ENCODE measurements at regions not wholly inside any gene's neighbourhood (a gene's known extent, or its start where the extent isn't known, plus 50 kb on each side); places are given as distances from the start of the nearest gene placed in this dataset.
"Not testable (repeated sequence)": the region's sequence is repeated elsewhere in the genome, so short reads cannot be mapped to it uniquely, and the experiment has no call there.

GRCh38 chr4:26197018-26197779, 123.6 kb upstream of the RBPJ start:
- H4K8ac ChIP-seq (ENCODE audit: low read depth, low read length) = no peak overlapping the region
- no peak overlapping the region for H3K27ac ChIP-seq (ENCODE audit: low read depth, low read length)
- H2AK5ac ChIP-seq (ENCODE audit: low read length) = no peak overlapping the region
- no peak overlapping the region for H3K4me3 ChIP-seq (ENCODE audit: low read depth, low read length)
- H2AFZ ChIP-seq (ENCODE audit: insufficient read depth, low read length, poor library complexity) = no peak overlapping the region
- no peak overlapping the region for H3K23ac ChIP-seq (ENCODE audit: low read length)
- WGBS (ENCODE audit: extremely low coverage, insufficient coverage, insufficient read length) = no CpG with 5 or more reads among the region's 9 CpGs
- H3K4me2 ChIP-seq (ENCODE audit: low read length) = no peak overlapping the region
- no peak overlapping the region for H4K91ac ChIP-seq (ENCODE audit: low read depth, low read length)
- no peak overlapping the region for H3K4ac ChIP-seq (ENCODE audit: low read depth, low read length)
- H2BK120ac ChIP-seq (ENCODE audit: insufficient read depth, low read length, poor library complexity) = no peak overlapping the region
- no peak overlapping the region for H3K14ac ChIP-seq (ENCODE audit: low read length)
- no peaks in the 10 kb centered on the region for H3K9me3 ChIP-seq (ENCODE audit: insufficient read depth, low read depth, low read length)
- no peaks in the 10 kb centered on the region for H3K79me1 ChIP-seq (ENCODE audit: low read length)
- H3K79me2 ChIP-seq (ENCODE audit: control insufficient read depth, insufficient read depth, low read length, poor library complexity) = no peaks in the 10 kb centered on the region
- no peaks in the 10 kb centered on the region for H3K27me3 ChIP-seq (ENCODE audit: insufficient read depth, low read length)
- no peak for DNase-seq
- no peak overlapping the region for H2BK5ac ChIP-seq (ENCODE audit: low read depth, low read length, poor library complexity)
- no peaks in the 10 kb centered on the region for H3K36me3 ChIP-seq (ENCODE audit: control insufficient read depth in 1 of 2, insufficient read depth in 2 of 2, low read length in 2 of 2)
- H3K9ac ChIP-seq (ENCODE audit: low read length) = no peak overlapping the region
- H4K12ac ChIP-seq (ENCODE audit: low read depth, low read length) = no peak overlapping the region
- no peak overlapping the region for H2BK12ac ChIP-seq (ENCODE audit: low read length)
- peaks cover 0 to 2% of the 10 kb centered on the region in 2 experiments for H3K4me1 ChIP-seq (ENCODE audit: control insufficient read depth in 1 of 2, insufficient read depth in 2 of 2, low read length in 2 of 2)
- H3K18ac ChIP-seq (ENCODE audit: low read length) = no peak overlapping the region

- not testable (repeated sequence) for H3K4me2 ChIP-seq (ENCODE audit: low read length); H3K79me2 ChIP-seq (ENCODE audit: control insufficient read depth, insufficient read depth, low read length, poor library complexity); H3K9me3 ChIP-seq (ENCODE audit: insufficient read depth, low read depth, low read length); H2BK5ac ChIP-seq (ENCODE audit: low read depth, low read length, poor library complexity); H3K4me1 ChIP-seq (ENCODE audit: control insufficient read depth in 1 of 2, insufficient read depth in 2 of 2, low read length in 2 of 2); H3K18ac ChIP-seq (ENCODE audit: low read length); H3K9ac ChIP-seq (ENCODE audit: low read length); DNase-seq; H2BK12ac ChIP-seq (ENCODE audit: low read length); H2AFZ ChIP-seq (ENCODE audit: insufficient read depth, low read length, poor library complexity); H3K4ac ChIP-seq (ENCODE audit: low read depth, low read length); H4K12ac ChIP-seq (ENCODE audit: low read depth, low read length); H3K14ac ChIP-seq (ENCODE audit: low read length); H4K8ac ChIP-seq (ENCODE audit: low read depth, low read length); H4K91ac ChIP-seq (ENCODE audit: low read depth, low read length); H3K27me3 ChIP-seq (ENCODE audit: insufficient read depth, low read length); H2BK120ac ChIP-seq (ENCODE audit: insufficient read depth, low read length, poor library complexity); H3K23ac ChIP-seq (ENCODE audit: low read length); H2AK5ac ChIP-seq (ENCODE audit: low read length); H3K27ac ChIP-seq (ENCODE audit: low read depth, low read length); H3K4me3 ChIP-seq (ENCODE audit: low read depth, low read length); H3K36me3 ChIP-seq (ENCODE audit: control insufficient read depth in 1 of 2, insufficient read depth in 2 of 2, low read length in 2 of 2); H3K79me1 ChIP-seq (ENCODE audit: low read length)
- 100% methylated on average over 1 of the region's 8 CpGs for WGBS (ENCODE audit: extremely low coverage, insufficient coverage, insufficient read length)
Measured at GRCh38 chr4:26198931-26199330, 121.9 kb upstream of the RBPJ start.

- no peaks in the 10 kb centered on the region for H3K27me3 ChIP-seq (ENCODE audit: insufficient read depth, low read length)
- no peak overlapping the region for H3K18ac ChIP-seq (ENCODE audit: low read length)
- H3K4me2 ChIP-seq (ENCODE audit: low read length) = no peak overlapping the region
- H3K4me1 ChIP-seq (ENCODE audit: control insufficient read depth in 1 of 2, insufficient read depth in 2 of 2, low read length in 2 of 2) = peaks cover 0 to 2% of the 10 kb centered on the region in 2 experiments
- no peaks in the 10 kb centered on the region for H3K79me2 ChIP-seq (ENCODE audit: control insufficient read depth, insufficient read depth, low read length, poor library complexity)
- no peak overlapping the region for H3K9ac ChIP-seq (ENCODE audit: low read length)
- no peak overlapping the region for H2BK5ac ChIP-seq (ENCODE audit: low read depth, low read length, poor library complexity)
- H3K79me1 ChIP-seq (ENCODE audit: low read length) = no peaks in the 10 kb centered on the region
- no peak overlapping the region for H3K27ac ChIP-seq (ENCODE audit: low read depth, low read length)
- no peak overlapping the region for H3K4me3 ChIP-seq (ENCODE audit: low read depth, low read length)
- H3K14ac ChIP-seq (ENCODE audit: low read length) = no peak overlapping the region
- H2AFZ ChIP-seq (ENCODE audit: insufficient read depth, low read length, poor library complexity) = no peak overlapping the region
- no peak overlapping the region for H3K4ac ChIP-seq (ENCODE audit: low read depth, low read length)
- no peak overlapping the region for H4K8ac ChIP-seq (ENCODE audit: low read depth, low read length)
- peaks cover 1% of the 10 kb centered on the region for H3K9me3 ChIP-seq (ENCODE audit: insufficient read depth, low read depth, low read length)
- H4K12ac ChIP-seq (ENCODE audit: low read depth, low read length) = no peak overlapping the region
- H2BK12ac ChIP-seq (ENCODE audit: low read length) = no peak overlapping the region
- H3K23ac ChIP-seq (ENCODE audit: low read length) = no peak overlapping the region
- no CpG with 5 or more reads among the region's 5 CpGs for WGBS (ENCODE audit: extremely low coverage, insufficient coverage, insufficient read length)
- H4K91ac ChIP-seq (ENCODE audit: low read depth, low read length) = no peak overlapping the region
- no peak overlapping the region for H2AK5ac ChIP-seq (ENCODE audit: low read length)
- no peak overlapping the region for H2BK120ac ChIP-seq (ENCODE audit: insufficient read depth, low read length, poor library complexity)
- DNase-seq = no peak
- no peaks in the 10 kb centered on the region for H3K36me3 ChIP-seq (ENCODE audit: control insufficient read depth in 1 of 2, insufficient read depth in 2 of 2, low read length in 2 of 2)
Measured at GRCh38 chr4:26199596-26199995, 121.2 kb upstream of the RBPJ start.

- WGBS (ENCODE audit: extremely low coverage, insufficient coverage, insufficient read length) = no CpG with 5 or more reads among the region's 2 CpGs
Measured at GRCh38 chr4:26201120-26201519, 119.7 kb upstream of the RBPJ start.

More at GRCh38 chr4:26201120-26201519, 119.7 kb upstream of the RBPJ start:
- H3K4ac ChIP-seq (ENCODE audit: low read depth, low read length) = no peak overlapping the region
- H3K4me1 ChIP-seq (ENCODE audit: control insufficient read depth in 1 of 2, insufficient read depth in 2 of 2, low read length in 2 of 2) = peaks cover 2 to 4% of the 10 kb centered on the region in 2 experiments
- no peak overlapping the region for H2BK12ac ChIP-seq (ENCODE audit: low read length)
- no peak overlapping the region for H3K27ac ChIP-seq (ENCODE audit: low read depth, low read length)
- H3K36me3 ChIP-seq (ENCODE audit: control insufficient read depth in 1 of 2, insufficient read depth in 2 of 2, low read length in 2 of 2) = no peaks in the 10 kb centered on the region
- no peak overlapping the region for H3K14ac ChIP-seq (ENCODE audit: low read length)
- no peaks in the 10 kb centered on the region for H3K27me3 ChIP-seq (ENCODE audit: insufficient read depth, low read length)
- no peak overlapping the region for H2BK120ac ChIP-seq (ENCODE audit: insufficient read depth, low read length, poor library complexity)
- no peak overlapping the region for H2AFZ ChIP-seq (ENCODE audit: insufficient read depth, low read length, poor library complexity)
- no peak overlapping the region for H2BK5ac ChIP-seq (ENCODE audit: low read depth, low read length, poor library complexity)
- DNase-seq = no peak
- no peaks in the 10 kb centered on the region for H3K79me1 ChIP-seq (ENCODE audit: low read length)
- no peak overlapping the region for H3K18ac ChIP-seq (ENCODE audit: low read length)
- H3K9ac ChIP-seq (ENCODE audit: low read length) = no peak overlapping the region
- no peak overlapping the region for H3K4me3 ChIP-seq (ENCODE audit: low read depth, low read length)
- no peak overlapping the region for H4K91ac ChIP-seq (ENCODE audit: low read depth, low read length)
- H3K23ac ChIP-seq (ENCODE audit: low read length) = no peak overlapping the region
- no peak overlapping the region for H3K4me2 ChIP-seq (ENCODE audit: low read length)
- no peaks in the 10 kb centered on the region for H3K79me2 ChIP-seq (ENCODE audit: control insufficient read depth, insufficient read depth, low read length, poor library complexity)
- H4K12ac ChIP-seq (ENCODE audit: low read depth, low read length) = no peak overlapping the region
- peaks cover 1% of the 10 kb centered on the region for H3K9me3 ChIP-seq (ENCODE audit: insufficient read depth, low read depth, low read length)
- H4K8ac ChIP-seq (ENCODE audit: low read depth, low read length) = no peak overlapping the region
- no peak overlapping the region for H2AK5ac ChIP-seq (ENCODE audit: low read length)
